ENCODE measurements at regions not wholly inside any gene's neighbourhood (a gene's known extent, or its start where the extent isn't known, plus 50 kb on each side); places are given as distances from the start of the nearest gene placed in this dataset.

- TF ChIP-seq CTCF (IDR thresholded peaks at IDR 0.05): no peak
Observed at GRCh38 chrX:79645749-79646148, 278.6 kb upstream of the ITM2A start.

- TF ChIP-seq CTCF (IDR thresholded peaks at IDR 0.05): no peak
Observed at GRCh38 chrX:79631526-79631925, 264.4 kb upstream of the ITM2A start.

- no peak for TF ChIP-seq CTCF (IDR thresholded peaks at IDR 0.05)
Observed at GRCh38 chrX:79630033-79631009, 263.2 kb upstream of the ITM2A start.

- TF ChIP-seq CTCF (IDR thresholded peaks at IDR 0.05): no peak
Observed at GRCh38 chrX:79623098-79623762, 256.1 kb upstream of the ITM2A start.

- TF ChIP-seq CTCF (IDR thresholded peaks at IDR 0.05): no peak
Observed at GRCh38 chrX:79618280-79618679, 251.1 kb upstream of the ITM2A start.

- no peak for TF ChIP-seq CTCF (IDR thresholded peaks at IDR 0.05)
Observed at GRCh38 chrX:79604364-79604763, 237.2 kb upstream of the ITM2A start.

GRCh38 chrX:79601341-79602131 lies 234.4 kb upstream of the ITM2A start:
- no peak for TF ChIP-seq CTCF (IDR thresholded peaks at IDR 0.05)
